GM11168 (cell line): ENCODE measurements at regions not wholly inside any gene's neighbourhood (a gene's known extent, or its start where the extent isn't known, plus 50 kb on each side); places are given as distances from the start of the nearest gene placed in this dataset.

Experiments
- in situ Hi-C: fragments of 300-500 bp; cut with MboI; formaldehyde crosslinking; loops from one replicate; pipeline ENCODE4 v1.12.0; 2022; ENCODE audit warnings: low sequenced_read_pairs; ENCODE audit not compliant: unreplicated experiment

- in situ Hi-C loops = no loop called here
Measured at GRCh38 chr13:64061649-64062048, 2646.0 kb upstream of the PCDH20 start.

GRCh38 chr13:64057372-64058020 lies 2641.8 kb upstream of the PCDH20 start:
- in situ Hi-C loops = no loop called here

DNA sequence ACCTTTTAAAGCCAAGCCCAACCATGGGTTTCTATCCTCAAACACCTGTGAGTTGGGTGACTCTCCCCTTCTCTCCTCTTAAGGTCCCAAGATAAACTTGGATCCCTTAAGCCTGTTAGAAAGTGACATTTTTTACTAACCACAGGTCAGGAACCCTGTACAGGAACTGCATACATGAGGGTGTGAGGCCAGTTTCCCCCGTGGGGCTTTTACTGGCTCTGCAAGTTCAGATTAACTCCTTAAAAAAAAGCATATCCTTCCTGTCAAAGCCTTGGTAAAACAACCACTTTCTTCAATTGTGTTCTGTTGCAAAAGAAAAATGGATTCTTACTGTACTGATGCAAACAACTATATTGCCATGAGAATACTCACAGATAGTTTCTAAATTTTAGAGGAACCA lies 2638.7 kb upstream of the PCDH20 start:
- in situ Hi-C loops = no loop called here

DNA sequence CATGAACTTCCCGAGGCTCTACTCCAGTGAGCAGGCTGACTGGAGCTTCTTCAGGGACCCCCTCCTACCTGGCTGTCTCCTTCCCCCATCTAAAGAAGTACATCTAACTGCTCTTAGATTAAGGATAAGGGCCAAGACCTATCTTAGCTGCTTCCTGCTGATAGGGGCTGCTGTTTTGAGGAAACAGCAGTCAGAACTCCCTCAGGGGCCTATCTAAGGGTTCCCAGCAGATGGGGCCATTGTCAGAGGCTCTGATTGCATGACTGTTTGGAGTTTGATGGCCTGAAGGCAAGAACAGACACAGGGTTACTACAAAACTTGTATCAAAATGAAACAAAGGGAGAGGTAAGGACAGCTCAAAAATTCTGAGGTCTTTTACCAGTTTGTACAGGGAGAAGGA lies 2636.9 kb upstream of the PCDH20 start:
- in situ Hi-C loops = no loop called here

DNA sequence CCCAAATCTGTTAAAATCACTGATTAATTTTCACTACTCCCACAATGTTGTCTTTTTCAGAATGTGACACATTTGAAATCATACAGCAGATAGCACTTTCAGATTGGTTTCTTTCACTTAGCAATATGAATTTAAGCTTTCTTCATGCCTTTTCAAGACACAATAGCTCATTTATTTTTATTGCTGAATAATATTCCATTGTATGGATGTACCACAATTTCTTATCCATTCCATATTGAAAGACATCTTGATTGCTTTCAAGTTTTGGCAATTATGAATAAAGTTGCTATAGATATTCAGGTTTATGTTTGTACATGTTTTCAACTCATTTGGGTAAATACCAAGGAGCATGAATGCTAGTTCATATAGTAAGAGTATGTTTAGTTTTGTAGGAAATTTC lies 2635.6 kb upstream of the PCDH20 start:
- in situ Hi-C loops = no loop called here

GRCh38 chr13:64041296-64041695 lies 2625.6 kb upstream of the PCDH20 start:
- in situ Hi-C loops = no loop called here

- in situ Hi-C loops = no loop called here
Measured at GRCh38 chr13:64033921-64034320, 2618.3 kb upstream of the PCDH20 start.

GRCh38 chr13:64029343-64030093 lies 2613.9 kb upstream of the PCDH20 start:
- in situ Hi-C loops = no loop called here

DNA sequence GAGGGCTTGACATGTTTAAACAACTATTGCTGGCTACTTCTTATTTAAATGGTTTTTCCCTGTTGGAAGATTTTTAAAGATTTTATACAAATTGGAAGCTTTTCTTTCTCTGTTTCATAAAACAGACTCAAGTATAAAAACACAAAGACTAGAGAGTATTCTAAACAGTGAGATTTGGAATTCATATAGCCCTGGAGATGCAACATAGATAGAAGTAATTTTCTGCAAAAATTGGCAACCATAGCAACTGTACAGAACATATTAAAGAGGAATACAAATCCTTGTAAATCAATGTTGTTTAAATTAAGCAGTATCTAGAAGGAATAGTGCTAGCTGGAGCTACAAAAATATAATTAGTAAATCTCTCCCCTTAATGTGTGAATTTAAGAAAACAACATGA lies 2612.9 kb upstream of the PCDH20 start:
- in situ Hi-C loops = no loop called here

GRCh38 chr13:64020126-64020525 lies 2604.5 kb upstream of the PCDH20 start:
- in situ Hi-C loops = no loop called here

GRCh38 chr13:64007339-64007738 lies 2591.7 kb upstream of the PCDH20 start:
- in situ Hi-C loops = no loop called here

GRCh38 chr13:64000321-64000720 lies 2584.7 kb upstream of the PCDH20 start:
- in situ Hi-C loops = no loop called here

DNA sequence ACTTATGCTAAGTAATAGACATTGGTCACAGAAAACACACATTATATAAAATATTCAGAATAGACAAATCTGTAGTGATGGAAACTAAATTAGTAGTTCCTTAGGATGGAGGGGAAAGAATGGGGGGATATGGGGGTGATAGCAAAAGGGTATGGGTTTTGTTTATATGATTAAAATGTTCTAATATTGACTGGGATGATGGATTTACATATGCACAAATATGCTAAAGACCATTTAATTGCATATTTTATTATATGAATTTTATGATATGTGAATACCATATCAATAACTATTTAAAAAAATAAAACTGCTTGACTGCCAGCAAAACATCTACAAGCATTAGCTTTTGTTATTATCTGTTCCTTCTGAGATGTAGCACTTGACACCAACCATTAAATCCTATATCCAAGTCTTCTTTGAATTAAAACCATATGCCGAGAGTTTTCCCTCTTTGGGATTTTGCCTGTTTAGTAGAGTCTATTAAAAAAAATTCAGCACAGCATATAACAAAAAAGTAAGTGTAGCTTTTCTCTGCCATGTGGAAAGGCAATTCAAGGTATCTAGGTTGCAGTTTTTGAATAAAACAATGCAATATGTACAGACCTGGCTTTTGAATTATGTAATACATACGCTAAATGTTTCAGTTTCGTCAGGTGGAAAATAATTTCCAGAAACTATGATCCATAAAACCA lies 2584.1 kb upstream of the PCDH20 start:
- in situ Hi-C loops = no loop called here

GRCh38 chr13:63983366-63983765 lies 2567.7 kb upstream of the PCDH20 start:
- in situ Hi-C loops = no loop called here

- in situ Hi-C loops = no loop called here
Measured at GRCh38 chr13:63979951-63980350, 2564.3 kb upstream of the PCDH20 start.

- in situ Hi-C loops = no loop called here
Measured at GRCh38 chr13:63972328-63972727, 2556.7 kb upstream of the PCDH20 start.

- in situ Hi-C loops = no loop called here
Measured at GRCh38 chr13:63954683-63955082, 2539.0 kb upstream of the PCDH20 start.

DNA sequence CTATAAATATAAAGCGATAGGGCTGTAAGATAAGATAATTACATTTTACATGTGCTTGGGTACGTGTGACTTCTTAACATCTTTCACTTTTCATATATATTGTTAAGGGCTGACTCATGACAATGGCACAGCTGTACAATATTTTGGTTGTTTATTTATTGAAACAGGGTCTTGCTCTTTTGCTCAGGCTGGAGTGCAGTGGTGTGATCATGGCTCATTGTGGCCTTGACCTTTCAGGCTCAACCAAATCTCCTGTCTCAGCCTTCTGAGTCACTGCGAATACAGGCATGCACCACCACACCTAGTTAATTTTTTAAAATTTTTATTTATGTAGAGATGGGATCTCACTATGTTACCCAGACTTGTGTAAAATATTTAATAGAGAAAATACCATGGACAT lies 2532.4 kb upstream of the PCDH20 start:
- in situ Hi-C loops = no loop called here

DNA sequence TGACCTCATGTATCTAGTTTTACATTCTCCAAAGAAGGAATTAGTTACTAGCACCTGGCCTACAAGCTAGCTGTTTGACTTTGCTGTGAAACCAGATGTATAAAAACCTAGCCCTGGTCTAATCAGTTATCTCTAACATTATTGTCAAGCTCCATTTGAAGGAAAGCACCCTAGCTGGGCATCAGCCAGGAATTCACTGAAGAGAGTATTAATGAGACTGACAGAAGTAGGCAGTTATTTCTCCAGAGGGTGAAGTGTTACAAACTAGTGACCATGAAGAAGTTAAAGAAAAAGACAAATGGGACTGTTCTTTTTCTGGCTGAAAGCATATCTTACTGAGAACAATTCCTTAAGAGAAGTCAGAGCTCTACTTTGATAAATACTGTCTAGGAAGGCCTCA lies 2529.3 kb upstream of the PCDH20 start:
- in situ Hi-C loops = no loop called here

DNA sequence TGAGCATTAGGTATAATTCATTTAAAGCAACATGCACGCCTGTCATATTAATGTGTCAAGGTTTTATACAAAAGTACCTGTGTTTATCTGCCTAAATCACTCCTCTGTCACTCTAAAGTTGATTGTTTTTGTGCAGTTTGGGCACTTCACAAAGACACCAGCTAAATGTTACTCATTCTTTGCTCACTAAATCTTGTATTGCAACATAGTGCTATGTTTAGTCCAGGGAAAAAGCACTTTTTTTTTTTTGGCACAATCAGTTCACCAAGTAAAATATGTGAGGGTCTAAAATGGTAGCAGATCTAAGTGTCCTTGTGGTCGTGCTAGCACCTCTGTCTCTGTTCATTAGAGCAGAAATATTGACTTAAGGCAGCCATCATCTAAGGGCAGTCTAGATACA lies 2526.7 kb upstream of the PCDH20 start:
- in situ Hi-C loops = no loop called here

DNA sequence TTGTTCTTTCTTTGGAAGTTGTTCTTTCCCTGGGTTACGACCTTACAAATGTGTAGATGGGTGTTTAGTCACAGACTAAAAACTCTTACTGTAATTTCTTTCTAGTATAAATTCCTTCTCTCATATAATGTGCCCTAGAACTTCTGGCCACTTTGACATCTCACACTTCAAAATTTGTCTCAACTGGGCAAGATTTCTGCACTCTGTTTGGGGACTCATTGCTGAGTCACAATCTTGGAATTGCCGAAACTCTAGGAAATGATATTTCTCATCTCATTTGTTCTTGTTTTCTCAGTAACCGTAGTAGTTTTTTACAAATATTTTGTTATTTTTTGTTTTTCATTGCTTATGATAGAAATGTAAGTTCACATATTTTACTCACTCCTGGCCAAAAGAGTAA lies 2523.2 kb upstream of the PCDH20 start:
- in situ Hi-C loops = no loop called here
